ENCODE measurements at regions not wholly inside any gene's neighbourhood (a gene's known extent, or its start where the extent isn't known, plus 50 kb on each side); places are given as distances from the start of the nearest gene placed in this dataset.

GRCh38 chr2:35545301-35545700 lies 810.3 kb upstream of the CRIM1 start:
- no peak for DNase-seq (ENCODE audit: low read depth)
- TF ChIP-seq CTCF (conservative IDR thresholded peaks at IDR 0.05; ENCODE audit: control insufficient read depth, insufficient read depth, low read depth, low read length) = no peak
- H3K4me3 ChIP-seq (ENCODE audit: control insufficient read depth, low read depth, low read length) = no peak overlapping the region

GRCh38 chr2:35538796-35539195 lies 816.8 kb upstream of the CRIM1 start:
- DNase-seq (ENCODE audit: low read depth) = no peak
- no peak overlapping the region for H3K4me3 ChIP-seq (ENCODE audit: control insufficient read depth, low read depth, low read length)
- TF ChIP-seq CTCF (conservative IDR thresholded peaks at IDR 0.05; ENCODE audit: control insufficient read depth, insufficient read depth, low read depth, low read length) = no peak

GRCh38 chr2:35530615-35531135 lies 824.9 kb upstream of the CRIM1 start:
- H3K4me3 ChIP-seq (ENCODE audit: control insufficient read depth, low read depth, low read length) = no peak overlapping the region
- no peak for DNase-seq (ENCODE audit: low read depth)
- TF ChIP-seq CTCF (conservative IDR thresholded peaks at IDR 0.05; ENCODE audit: control insufficient read depth, insufficient read depth, low read depth, low read length) = no peak

GRCh38 chr2:35526741-35527140 lies 828.8 kb upstream of the CRIM1 start:
- no peak for DNase-seq (ENCODE audit: low read depth)

GRCh38 chr2:35522450-35522849 lies 833.1 kb upstream of the CRIM1 start:
- no peak for TF ChIP-seq CTCF (conservative IDR thresholded peaks at IDR 0.05; ENCODE audit: control insufficient read depth, insufficient read depth, low read depth, low read length)
- no peak for DNase-seq (ENCODE audit: low read depth)
- no peak overlapping the region for H3K4me3 ChIP-seq (ENCODE audit: control insufficient read depth, low read depth, low read length)

More at GRCh38 chr2:35526741-35527140, 828.8 kb upstream of the CRIM1 start:
- no peak overlapping the region for H3K4me3 ChIP-seq (ENCODE audit: control insufficient read depth, low read depth, low read length)
- TF ChIP-seq CTCF (conservative IDR thresholded peaks at IDR 0.05; ENCODE audit: control insufficient read depth, insufficient read depth, low read depth, low read length) = no peak

- no peak for DNase-seq (ENCODE audit: low read depth)
- H3K4me3 ChIP-seq (ENCODE audit: control insufficient read depth, low read depth, low read length) = no peak overlapping the region
- TF ChIP-seq CTCF (conservative IDR thresholded peaks at IDR 0.05; ENCODE audit: control insufficient read depth, insufficient read depth, low read depth, low read length) = no peak
Observed at GRCh38 chr2:35510636-35511035, 844.9 kb upstream of the CRIM1 start.

GRCh38 chr2:35508601-35509000 lies 847.0 kb upstream of the CRIM1 start:
- no peak overlapping the region for H3K4me3 ChIP-seq (ENCODE audit: control insufficient read depth, low read depth, low read length)
- TF ChIP-seq CTCF (conservative IDR thresholded peaks at IDR 0.05; ENCODE audit: control insufficient read depth, insufficient read depth, low read depth, low read length) = no peak
- DNase-seq (ENCODE audit: low read depth) = no peak
